ENCODE measurements at regions not wholly inside any gene's neighbourhood (a gene's known extent, or its start where the extent isn't known, plus 50 kb on each side); places are given as distances from the start of the nearest gene placed in this dataset.

DNA sequence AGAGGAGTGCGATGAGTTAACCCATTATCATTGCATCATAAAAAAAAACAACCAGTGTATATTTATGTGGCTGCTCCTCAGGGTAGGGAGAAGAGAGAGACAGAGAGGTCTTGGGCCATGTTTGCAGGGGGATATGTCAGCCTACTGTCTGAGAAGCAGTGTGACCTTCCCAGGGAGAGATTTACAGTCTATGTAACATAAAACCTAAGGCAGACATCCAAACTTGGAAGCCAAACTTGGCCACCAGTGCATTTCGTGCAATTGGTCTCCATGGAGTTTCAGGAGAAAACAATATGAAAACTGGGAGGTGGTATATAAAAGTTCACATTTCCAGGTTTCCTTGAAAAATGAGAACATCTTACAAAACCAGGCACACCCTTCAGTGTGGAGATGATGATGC, 85.9 kb upstream of the CXCL12 start:
- H4K20me1 ChIP-seq (ENCODE audit: low read depth, low read length), result no peaks in the 10 kb centered on the region
- H3K4me3 ChIP-seq (ENCODE audit: insufficient read depth, low read length, poor library complexity, severe bottlenecking), result no peak overlapping the region
- H2AFZ ChIP-seq (ENCODE audit: low read depth, low read length, severe bottlenecking), result no peak overlapping the region
- H3K9me3 ChIP-seq (ENCODE audit: insufficient read depth, low read length), result no peaks in the 10 kb centered on the region
- H3K27ac ChIP-seq (ENCODE audit: low read depth, low read length), result no peak overlapping the region
- no peaks in the 10 kb centered on the region for H3K27me3 ChIP-seq (ENCODE audit: low read length)
- H3K4me2 ChIP-seq (ENCODE audit: low read depth, low read length, poor library complexity, severe bottlenecking), result no peak overlapping the region
- no peak overlapping the region for H3K9ac ChIP-seq (ENCODE audit: low read length)
- no peaks in the 10 kb centered on the region for H3F3A ChIP-seq (ENCODE audit: insufficient read depth)
- no peaks in the 10 kb centered on the region for H3K36me3 ChIP-seq (ENCODE audit: low read length)
- H3K9me2 ChIP-seq (replicated peaks; ENCODE audit: insufficient read depth, low read length), result no peaks in the 10 kb centered on the region
- H3K79me2 ChIP-seq (ENCODE audit: insufficient read depth, low read length), result no peaks in the 10 kb centered on the region
- no peak for TF ChIP-seq EZH2phosphoT487 (conservative IDR thresholded peaks at IDR 0.05; ENCODE audit: low read length)
- TF ChIP-seq, protein P1, sequence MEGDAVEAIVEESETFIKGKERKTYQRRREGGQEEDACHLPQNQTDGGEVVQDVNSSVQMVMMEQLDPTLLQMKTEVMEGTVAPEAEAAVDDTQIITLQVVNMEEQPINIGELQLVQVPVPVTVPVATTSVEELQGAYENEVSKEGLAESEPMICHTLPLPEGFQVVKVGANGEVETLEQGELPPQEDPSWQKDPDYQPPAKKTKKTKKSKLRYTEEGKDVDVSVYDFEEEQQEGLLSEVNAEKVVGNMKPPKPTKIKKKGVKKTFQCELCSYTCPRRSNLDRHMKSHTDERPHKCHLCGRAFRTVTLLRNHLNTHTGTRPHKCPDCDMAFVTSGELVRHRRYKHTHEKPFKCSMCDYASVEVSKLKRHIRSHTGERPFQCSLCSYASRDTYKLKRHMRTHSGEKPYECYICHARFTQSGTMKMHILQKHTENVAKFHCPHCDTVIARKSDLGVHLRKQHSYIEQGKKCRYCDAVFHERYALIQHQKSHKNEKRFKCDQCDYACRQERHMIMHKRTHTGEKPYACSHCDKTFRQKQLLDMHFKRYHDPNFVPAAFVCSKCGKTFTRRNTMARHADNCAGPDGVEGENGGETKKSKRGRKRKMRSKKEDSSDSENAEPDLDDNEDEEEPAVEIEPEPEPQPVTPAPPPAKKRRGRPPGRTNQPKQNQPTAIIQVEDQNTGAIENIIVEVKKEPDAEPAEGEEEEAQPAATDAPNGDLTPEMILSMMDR (IDR thresholded peaks at IDR 0.05; ENCODE audit: insufficient read depth, low read length, poor library complexity, severe bottlenecking), result no peak

DNA sequence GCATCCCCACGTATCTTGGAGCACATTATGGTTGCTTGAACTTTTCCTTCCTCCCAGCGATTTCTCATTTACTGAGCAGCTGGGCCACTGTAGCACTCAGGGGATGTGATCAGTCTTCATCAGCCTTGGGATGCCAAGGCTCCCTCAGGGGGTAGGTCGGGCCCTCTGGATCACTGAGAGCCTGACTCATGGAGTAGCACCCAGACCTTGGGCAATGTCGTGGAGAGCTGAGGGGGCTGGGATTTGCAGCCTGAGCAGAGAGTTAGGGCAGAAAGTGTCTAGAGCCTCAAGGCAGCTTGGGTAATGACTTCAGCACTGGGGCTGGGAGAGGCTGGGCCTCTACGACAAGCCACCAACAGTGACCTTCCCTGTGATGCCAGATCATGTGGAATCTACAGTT, 86.5 kb upstream of the CXCL12 start:
- Histone ChIP-seq H2AFZ (ENCODE audit: low read depth, low read length, severe bottlenecking) (no peak overlapping the region), H3K9me2 (replicated peaks; ENCODE audit: insufficient read depth, low read length) (no peaks in the 10 kb centered on the region), H4K20me1 (ENCODE audit: low read depth, low read length) (no peaks in the 10 kb centered on the region), H3F3A (ENCODE audit: insufficient read depth) (no peaks in the 10 kb centered on the region), H3K9me3 (ENCODE audit: insufficient read depth, low read length) (no peaks in the 10 kb centered on the region), H3K4me3 (ENCODE audit: insufficient read depth, low read length, poor library complexity, severe bottlenecking) (no peak overlapping the region), H3K36me3 (ENCODE audit: low read length) (no peaks in the 10 kb centered on the region), H3K9ac (ENCODE audit: low read length) (no peak overlapping the region), H3K27me3 (ENCODE audit: low read length) (no peaks in the 10 kb centered on the region), H3K27ac (ENCODE audit: low read depth, low read length) (no peak overlapping the region), H3K4me2 (ENCODE audit: low read depth, low read length, poor library complexity, severe bottlenecking) (no peak overlapping the region), H3K79me2 (ENCODE audit: insufficient read depth, low read length) (no peaks in the 10 kb centered on the region)
- TF ChIP-seq EZH2phosphoT487 (conservative IDR thresholded peaks at IDR 0.05; ENCODE audit: low read length), result no peak
- TF ChIP-seq, protein P1 (IDR thresholded peaks at IDR 0.05; ENCODE audit: insufficient read depth, low read length, poor library complexity, severe bottlenecking), result no peak

DNA sequence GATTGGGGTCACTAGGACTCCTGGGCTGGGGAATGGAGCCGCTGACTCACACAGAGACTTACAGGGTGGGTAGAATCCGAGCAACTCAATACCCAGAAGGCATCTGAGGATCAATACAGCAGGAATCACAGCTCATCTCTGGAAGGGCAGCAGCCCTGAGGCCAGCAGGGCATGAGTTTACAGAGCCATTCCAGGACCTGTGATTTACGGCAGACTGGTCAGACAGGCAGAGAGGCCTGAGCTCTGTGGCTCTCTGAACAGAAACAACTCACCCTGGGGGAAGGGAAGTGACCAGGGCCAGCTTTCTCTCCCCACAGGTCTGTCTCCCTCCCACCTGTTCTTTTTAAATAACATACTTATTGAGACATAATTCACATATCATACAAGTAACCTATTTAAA, 88.2 kb upstream of the CXCL12 start:
- H3K4me2 ChIP-seq (ENCODE audit: low read depth, low read length, poor library complexity, severe bottlenecking), result no peak overlapping the region
- no peak overlapping the region for H3K27ac ChIP-seq (ENCODE audit: low read depth, low read length)
- H4K20me1 ChIP-seq (ENCODE audit: low read depth, low read length), result no peaks in the 10 kb centered on the region
- H2AFZ ChIP-seq (ENCODE audit: low read depth, low read length, severe bottlenecking), result no peak overlapping the region
- H3K36me3 ChIP-seq (ENCODE audit: low read length), result no peaks in the 10 kb centered on the region
- H3F3A ChIP-seq (ENCODE audit: insufficient read depth), result no peaks in the 10 kb centered on the region
- no peaks in the 10 kb centered on the region for H3K9me3 ChIP-seq (ENCODE audit: insufficient read depth, low read length)
- H3K27me3 ChIP-seq (ENCODE audit: low read length), result no peaks in the 10 kb centered on the region
- no peaks in the 10 kb centered on the region for H3K9me2 ChIP-seq (replicated peaks; ENCODE audit: insufficient read depth, low read length)
- H3K9ac ChIP-seq (ENCODE audit: low read length), result no peak overlapping the region
- TF ChIP-seq, protein P1 (IDR thresholded peaks at IDR 0.05; ENCODE audit: insufficient read depth, low read length, poor library complexity, severe bottlenecking), result no peak
- no peak for TF ChIP-seq EZH2phosphoT487 (conservative IDR thresholded peaks at IDR 0.05; ENCODE audit: low read length)
- H3K79me2 ChIP-seq (ENCODE audit: insufficient read depth, low read length), result no peaks in the 10 kb centered on the region
- H3K4me3 ChIP-seq (ENCODE audit: insufficient read depth, low read length, poor library complexity, severe bottlenecking), result no peak overlapping the region
